GM12891 (cell line): ENCODE measurements at regions not wholly inside any gene's neighbourhood (a gene's known extent, or its start where the extent isn't known, plus 50 kb on each side); places are given as distances from the start of the nearest gene placed in this dataset.

Source experiments
- DNase-seq: peaks from one replicate; pipeline ENCODE4 v3.0.0; 2011; ENCODE audit warnings: low spot score; ENCODE audit not compliant: insufficient read length
- FAIRE-seq: peaks from 2 replicates; lab custom pipeline; 2011; peaks lifted over from hg19 to GRCh38; lab: Jason Lieb, UNC
- PAX5 ChIP-seq: IDR thresholded peaks from 2 replicates; pipeline ENCODE4 v1.6.1; 2011; ENCODE audit warnings: low read length, moderate library complexity, mild to moderate bottlenecking; ENCODE audit not compliant: insufficient read depth, severe bottlenecking
- POLR2A ChIP-seq: IDR thresholded peaks from 2 replicates; pipeline ENCODE4 v1.6.1; 2011; ENCODE audit warnings: low read depth, low read length, control low read depth
- POLR2AphosphoS5 ChIP-seq: IDR thresholded peaks from 2 replicates; pipeline ENCODE4 v1.6.1; 2011; ENCODE audit warnings: low read depth, low read length, control low read depth
- POU2F2 ChIP-seq: IDR thresholded peaks from 2 replicates; pipeline ENCODE4 v1.6.1; 2011; ENCODE audit warnings: low read depth, mild to moderate bottlenecking, control low read depth, low read length, moderate library complexity
- SPI1 ChIP-seq: IDR thresholded peaks from 2 replicates; pipeline ENCODE4 v1.6.1; 2011; ENCODE audit warnings: low read depth, low read length, control low read depth
- TAF1 ChIP-seq: IDR thresholded peaks from 2 replicates; pipeline ENCODE4 v1.6.1; 2011; ENCODE audit warnings: low read depth, low read length, control low read depth

GRCh38 chr2:16190446-16191270 lies 250.3 kb downstream of the MYCN start:
- no peak for FAIRE-seq

GRCh38 chr2:16189836-16190160 lies 249.4 kb downstream of the MYCN start:
- FAIRE-seq (no peak), DNase-seq (no peak)
- TF ChIP-seq SPI1, result no peak
- no peak for TF ChIP-seq PAX5
- TF ChIP-seq POLR2AphosphoS5, result no peak
- no peak for TF ChIP-seq TAF1
- TF ChIP-seq POLR2A, result no peak
- no peak for TF ChIP-seq POU2F2

More at GRCh38 chr2:16190446-16191270, 250.3 kb downstream of the MYCN start:
- DNase-seq, result no peak
- no peak for TF ChIP-seq POLR2A
- TF ChIP-seq SPI1, result no peak
- no peak for TF ChIP-seq PAX5
- TF ChIP-seq TAF1, result no peak

- TF ChIP-seq SPI1 (no peak), POU2F2 (no peak), POLR2A (no peak), TAF1 (no peak), POLR2AphosphoS5 (no peak)
- DNase-seq (no peak), FAIRE-seq (no peak)
Measured at GRCh38 chr2:16189029-16189835, 248.9 kb downstream of the MYCN start.

GRCh38 chr2:16188261-16188890 lies 248.0 kb downstream of the MYCN start:
- no peak for DNase-seq
- no peak for FAIRE-seq
- TF ChIP-seq POLR2AphosphoS5, result no peak
- TF ChIP-seq POU2F2, result no peak
- no peak for TF ChIP-seq POLR2A
- no peak for TF ChIP-seq TAF1
- TF ChIP-seq SPI1, result no peak
- TF ChIP-seq PAX5, result no peak

GRCh38 chr2:16187482-16187817 lies 247.1 kb downstream of the MYCN start:
- TF ChIP-seq POLR2A (no peak), POLR2AphosphoS5 (no peak), POU2F2 (no peak), TAF1 (no peak), PAX5 (no peak), SPI1 (no peak)
- DNase-seq (no peak), FAIRE-seq (no peak)

- FAIRE-seq, result no peak
- no peak for DNase-seq
- TF ChIP-seq POLR2AphosphoS5 (no peak), POLR2A (no peak), POU2F2 (no peak), SPI1 (no peak), TAF1 (no peak), PAX5 (no peak)
Measured at GRCh38 chr2:16186661-16187481, 246.5 kb downstream of the MYCN start.

- TF ChIP-seq TAF1 (no peak), PAX5 (no peak), SPI1 (no peak)
- DNase-seq (no peak), FAIRE-seq (no peak)
Measured at GRCh38 chr2:16185801-16186272, 245.5 kb downstream of the MYCN start.

GRCh38 chr2:16184945-16185660 lies 244.8 kb downstream of the MYCN start:
- FAIRE-seq, result no peak
- TF ChIP-seq POU2F2 (no peak), SPI1 (no peak), POLR2AphosphoS5 (no peak), PAX5 (no peak), TAF1 (no peak), POLR2A (no peak)
- no peak for DNase-seq

GRCh38 chr2:16184341-16184890 lies 244.1 kb downstream of the MYCN start:
- no peak for DNase-seq
- FAIRE-seq, result no peak
- TF ChIP-seq SPI1 (no peak), POLR2A (no peak), POU2F2 (no peak), TAF1 (no peak), PAX5 (no peak), POLR2AphosphoS5 (no peak)
